IMR-90 (cell line): ENCODE measurements at regions not wholly inside any gene's neighbourhood (a gene's known extent, or its start where the extent isn't known, plus 50 kb on each side); places are given as distances from the start of the nearest gene placed in this dataset.

Experiments
- ATAC-seq: fragments of 200-7000 bp; cut with Tn5 transposase; 2 replicates; pipeline ENCODE4 v1.9.1; 2020; ENCODE audit warnings: low read depth, mild to moderate bottlenecking, moderate library complexity
- BruUV-seq: library from RNA; stranded (reverse); fragments of 400-500 nt; replicated peaks from 2 replicates; lab custom pipeline; 2021; lab: Mats Ljungman, UMichigan
- CTCF ChIA-PET: fragments of 300-600 bp; formaldehyde crosslinking; extraction: SDS; loops from one replicate; lab custom pipeline; 2021; ENCODE audit warnings: antibody characterized with exemption; lab: Yijun Ruan, JAX
- POLR2A ChIA-PET: fragments of 300-600 bp; sonication (Branson Sonifier 250); formaldehyde crosslinking; loops from one replicate; lab custom pipeline; 2022; ENCODE audit warnings: antibody characterized with exemption; ENCODE audit not compliant: unreplicated experiment; lab: Charles Lee
- DNase-seq: peaks from one replicate; pipeline ENCODE4 v3.0.0; 2013
- H2AFZ ChIP-seq: replicated peaks from 2 replicates; pipeline ENCODE3; 2013; ENCODE audit warnings: low read length, mild to moderate bottlenecking; ENCODE audit not compliant: poor library complexity
- H2AK5ac ChIP-seq: 2 replicates; pipeline ENCODE4 v1.6.1; 2013; ENCODE audit warnings: low read depth, low read length, inconsistent platforms
- H2AK9ac ChIP-seq: replicated peaks from 2 replicates; pipeline ENCODE3; 2013; ENCODE audit warnings: mild to moderate bottlenecking, low read depth, low read length, moderate library complexity; ENCODE audit not compliant: poor library complexity
- H2BK120ac ChIP-seq: 2 replicates; pipeline ENCODE4 v1.6.1; 2013; ENCODE audit warnings: low read depth, low read length, inconsistent platforms
- H2BK15ac ChIP-seq: 3 replicates; pipeline ENCODE4 v1.6.1; 2013; ENCODE audit warnings: low read depth, low read length, inconsistent platforms
- H2BK20ac ChIP-seq: 2 replicates; pipeline ENCODE4 v1.6.1; 2013; ENCODE audit warnings: low read depth, mild to moderate bottlenecking, inconsistent platforms, low read length, moderate library complexity
- H2BK5ac ChIP-seq: 2 replicates; pipeline ENCODE4 v1.6.1; 2013; ENCODE audit warnings: mild to moderate bottlenecking, low read depth, low read length, inconsistent platforms; ENCODE audit not compliant: poor library complexity, severe bottlenecking
- H3K14ac ChIP-seq: replicated peaks from 2 replicates; pipeline ENCODE4 v1.6.1; 2013; ENCODE audit warnings: low read depth, low read length, inconsistent platforms
- H3K18ac ChIP-seq: 2 replicates; pipeline ENCODE4 v1.6.1; 2013; ENCODE audit warnings: low read depth, low read length, control low read depth
- H3K23ac ChIP-seq: 2 replicates; pipeline ENCODE4 v1.6.1; 2013; ENCODE audit warnings: low read depth, low read length, inconsistent platforms
- H3K27ac ChIP-seq: 2 replicates; pipeline ENCODE4 v1.5.1; 2013; ENCODE audit warnings: mild to moderate bottlenecking, control low read depth, low read length; ENCODE audit not compliant: insufficient read depth
- H3K27me3 ChIP-seq: 2 replicates; pipeline ENCODE4 v1.6.1; 2013; ENCODE audit warnings: low read length; ENCODE audit not compliant: control insufficient read depth, insufficient read depth
- H3K36me3 ChIP-seq: 2 replicates; pipeline ENCODE4 v1.6.1; 2013; ENCODE audit warnings: low read length, mixed read lengths; ENCODE audit not compliant: control insufficient read depth, insufficient read depth
- H3K4ac ChIP-seq: 2 replicates; pipeline ENCODE4 v1.6.1; 2013; ENCODE audit warnings: low read depth, low read length, inconsistent platforms
- H3K4me1 ChIP-seq: 2 replicates; pipeline ENCODE4 v1.6.1; 2013; ENCODE audit warnings: low read length, mixed read lengths; ENCODE audit not compliant: control insufficient read depth, insufficient read depth
- H3K4me2 ChIP-seq: 2 replicates; pipeline ENCODE4 v1.6.1; 2013; ENCODE audit warnings: low read depth, mild to moderate bottlenecking, control low read depth, low read length, moderate library complexity
- H3K4me3 ChIP-seq: 2 replicates; pipeline ENCODE4 v1.5.1; 2013; ENCODE audit warnings: low read depth, mild to moderate bottlenecking, control low read depth, low read length, moderate library complexity; ENCODE audit not compliant: insufficient read depth
- H3K56ac ChIP-seq: 2 replicates; pipeline ENCODE4 v1.6.1; 2013; ENCODE audit warnings: low read length, inconsistent platforms; ENCODE audit not compliant: insufficient read depth; ENCODE audit errors: extremely low read depth
- H3K79me1 ChIP-seq, 2 experiments: 2 replicates each; pipeline ENCODE4 v1.6.1; 2013; ENCODE audit warnings: low read length in 2 of 2, inconsistent platforms in 1 of 2, low read depth in 1 of 2
- H3K9ac ChIP-seq: 2 replicates; pipeline ENCODE4 v1.6.1; 2013; ENCODE audit warnings: low read depth, low read length, control low read depth
- H3K9me1 ChIP-seq: 2 replicates; pipeline ENCODE4 v1.6.1; 2013; ENCODE audit warnings: low read length, inconsistent platforms; ENCODE audit not compliant: insufficient read depth
- H3K9me3 ChIP-seq: 2 replicates; pipeline ENCODE4 v1.6.1; 2013; ENCODE audit warnings: low read length; ENCODE audit not compliant: control insufficient read depth, insufficient read depth
- H4K20me1 ChIP-seq: 2 replicates; pipeline ENCODE4 v1.6.1; 2013; ENCODE audit warnings: low read length, inconsistent platforms; ENCODE audit not compliant: insufficient read depth
- H4K5ac ChIP-seq: 2 replicates; pipeline ENCODE4 v1.6.1; 2013; ENCODE audit warnings: mild to moderate bottlenecking, low read depth, low read length, control low read depth
- H4K8ac ChIP-seq, 2 experiments: 2 replicates each; pipeline ENCODE4 v1.6.1; 2013; ENCODE audit warnings: low read depth in 2 of 2, low read length in 2 of 2, control low read depth in 1 of 2, inconsistent platforms in 1 of 2
- H4K91ac ChIP-seq: 2 replicates; pipeline ENCODE4 v1.6.1; 2013; ENCODE audit warnings: low read depth, low read length, inconsistent platforms; ENCODE audit not compliant: insufficient read depth
- BHLHE40 ChIP-seq: fragments of 150-350 bp; IDR thresholded peaks from 2 replicates; pipeline ENCODE4 v1.6.1; 2016; ENCODE audit warnings: mild to moderate bottlenecking, low read depth, low read length
- CEBPB ChIP-seq: IDR thresholded peaks from 2 replicates; pipeline ENCODE4 v1.6.1; 2012; ENCODE audit warnings: low read depth, low read length, improper control_type of control experiment
- CHD1 ChIP-seq: IDR thresholded peaks from 2 replicates; pipeline ENCODE4 v1.6.1; 2012; ENCODE audit warnings: low read depth, low read length, improper control_type of control experiment
- FOS ChIP-seq: fragments of 150-350 bp; IDR thresholded peaks from 2 replicates; pipeline ENCODE4 v1.6.1; 2016; ENCODE audit warnings: low read depth, low read length
- MAFK ChIP-seq: IDR thresholded peaks from 2 replicates; pipeline ENCODE4 v1.6.1; 2012; ENCODE audit warnings: low read depth, low read length, improper control_type of control experiment
- MAZ ChIP-seq: IDR thresholded peaks from 2 replicates; pipeline ENCODE4 v1.6.1; 2012; ENCODE audit warnings: low read depth, mild to moderate bottlenecking, low read length, improper control_type of control experiment, moderate library complexity, borderline replicate concordance
- MXI1 ChIP-seq: IDR thresholded peaks from 2 replicates; pipeline ENCODE4 v1.6.1; 2012; ENCODE audit warnings: low read depth, mild to moderate bottlenecking, low read length, moderate library complexity, borderline replicate concordance
- NFE2L2 ChIP-seq: fragments of 150-350 bp; IDR thresholded peaks from 2 replicates; pipeline ENCODE4 v1.6.1; 2016; ENCODE audit warnings: low read depth, mild to moderate bottlenecking, low read length
- RAD21 ChIP-seq: IDR thresholded peaks from 2 replicates; pipeline ENCODE4 v1.6.1; 2012; ENCODE audit warnings: low read length, improper control_type of control experiment
- RCOR1 ChIP-seq: IDR thresholded peaks from 2 replicates; pipeline ENCODE4 v1.6.1; 2012; ENCODE audit warnings: mild to moderate bottlenecking, low read length, improper control_type of control experiment; ENCODE audit not compliant: insufficient replicate concordance
- RFX5 ChIP-seq: IDR thresholded peaks from 2 replicates; pipeline ENCODE4 v1.8.0; 2012; ENCODE audit warnings: low read depth, mild to moderate bottlenecking, low read length, moderate library complexity
- SMC3 ChIP-seq: fragments of 150-350 bp; IDR thresholded peaks from 2 replicates; pipeline ENCODE4 v1.6.1; 2016; ENCODE audit warnings: low read depth, mild to moderate bottlenecking, antibody characterized with exemption, low read length, moderate library complexity
- dilution Hi-C: fragments of 300-500 bp; cut with HindIII; formaldehyde crosslinking; loops from one replicate; pipeline ENCODE4 v1.14.3; 2018; ENCODE audit warnings: low sequenced_read_pairs; ENCODE audit not compliant: unreplicated experiment
- in situ Hi-C: fragments of 300-500 bp; cut with MboI; formaldehyde crosslinking; loops from 3 replicates; pipeline ENCODE4 v1.14.3; 2019; ENCODE audit warnings: low sequenced_read_pairs, inconsistent platforms, mixed read lengths
- intact Hi-C: fragments of 100-400 bp; cut with micrococcal nuclease; formaldehyde crosslinking; loops from 2 replicates; pipeline ENCODE4 v1.10.0; 2022
- TF ChIP-seq, protein P1 (sequence below): conservative IDR thresholded peaks from 2 replicates; pipeline ENCODE4 v1.5.1; 2012; ENCODE audit warnings: mild to moderate bottlenecking, low read depth, low read length, improper control_type of control experiment
- TF ChIP-seq, protein P2 (sequence below): fragments of 150-350 bp; IDR thresholded peaks from 2 replicates; pipeline ENCODE4 v1.6.1; 2016; ENCODE audit warnings: low read depth, mild to moderate bottlenecking, low read length, moderate library complexity, borderline replicate concordance
- TF ChIP-seq, protein P3 (sequence below): fragments of 150-350 bp; IDR thresholded peaks from 2 replicates; pipeline ENCODE4 v1.6.1; 2017; ENCODE audit warnings: mild to moderate bottlenecking, antibody characterized with exemption, low read length, low read depth

DNA sequence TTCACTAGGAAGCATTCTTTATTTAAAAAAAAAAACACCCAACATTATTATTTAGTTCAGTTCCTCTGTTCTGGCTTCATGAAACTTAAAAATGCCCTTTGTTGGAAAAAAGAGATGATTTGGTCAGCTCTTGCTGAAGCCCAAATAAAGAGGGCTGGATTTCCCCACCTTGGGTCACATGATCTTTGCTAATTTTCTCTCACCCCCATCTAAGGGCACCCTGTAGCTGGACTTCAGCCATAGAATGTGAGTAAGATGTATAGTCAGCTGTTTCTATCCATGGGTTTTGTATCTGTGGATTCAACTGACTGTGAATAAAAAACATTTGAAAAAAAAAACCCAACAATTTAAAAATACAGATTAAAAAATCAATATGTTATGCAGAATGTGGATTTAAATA, 213.9 kb upstream of the SULF2 start:
- no peak overlapping the region for H3K14ac ChIP-seq
- H3K9me3 ChIP-seq: peaks cover 7% of the 10 kb centered on the region
- TF ChIP-seq RFX5 (no peak), NFE2L2 (no peak), MXI1 (no peak), FOS (no peak), CHD1 (no peak), RCOR1 (no peak), BHLHE40 (no peak), RAD21 (no peak), MAZ (no peak), MAFK (no peak), CEBPB (no peak), SMC3 (no peak)
- TF ChIP-seq, protein P1, sequence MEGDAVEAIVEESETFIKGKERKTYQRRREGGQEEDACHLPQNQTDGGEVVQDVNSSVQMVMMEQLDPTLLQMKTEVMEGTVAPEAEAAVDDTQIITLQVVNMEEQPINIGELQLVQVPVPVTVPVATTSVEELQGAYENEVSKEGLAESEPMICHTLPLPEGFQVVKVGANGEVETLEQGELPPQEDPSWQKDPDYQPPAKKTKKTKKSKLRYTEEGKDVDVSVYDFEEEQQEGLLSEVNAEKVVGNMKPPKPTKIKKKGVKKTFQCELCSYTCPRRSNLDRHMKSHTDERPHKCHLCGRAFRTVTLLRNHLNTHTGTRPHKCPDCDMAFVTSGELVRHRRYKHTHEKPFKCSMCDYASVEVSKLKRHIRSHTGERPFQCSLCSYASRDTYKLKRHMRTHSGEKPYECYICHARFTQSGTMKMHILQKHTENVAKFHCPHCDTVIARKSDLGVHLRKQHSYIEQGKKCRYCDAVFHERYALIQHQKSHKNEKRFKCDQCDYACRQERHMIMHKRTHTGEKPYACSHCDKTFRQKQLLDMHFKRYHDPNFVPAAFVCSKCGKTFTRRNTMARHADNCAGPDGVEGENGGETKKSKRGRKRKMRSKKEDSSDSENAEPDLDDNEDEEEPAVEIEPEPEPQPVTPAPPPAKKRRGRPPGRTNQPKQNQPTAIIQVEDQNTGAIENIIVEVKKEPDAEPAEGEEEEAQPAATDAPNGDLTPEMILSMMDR: no peak
- TF ChIP-seq, protein P2, sequence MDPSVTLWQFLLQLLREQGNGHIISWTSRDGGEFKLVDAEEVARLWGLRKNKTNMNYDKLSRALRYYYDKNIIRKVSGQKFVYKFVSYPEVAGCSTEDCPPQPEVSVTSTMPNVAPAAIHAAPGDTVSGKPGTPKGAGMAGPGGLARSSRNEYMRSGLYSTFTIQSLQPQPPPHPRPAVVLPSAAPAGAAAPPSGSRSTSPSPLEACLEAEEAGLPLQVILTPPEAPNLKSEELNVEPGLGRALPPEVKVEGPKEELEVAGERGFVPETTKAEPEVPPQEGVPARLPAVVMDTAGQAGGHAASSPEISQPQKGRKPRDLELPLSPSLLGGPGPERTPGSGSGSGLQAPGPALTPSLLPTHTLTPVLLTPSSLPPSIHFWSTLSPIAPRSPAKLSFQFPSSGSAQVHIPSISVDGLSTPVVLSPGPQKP: no peak
- TF ChIP-seq, protein P3, sequence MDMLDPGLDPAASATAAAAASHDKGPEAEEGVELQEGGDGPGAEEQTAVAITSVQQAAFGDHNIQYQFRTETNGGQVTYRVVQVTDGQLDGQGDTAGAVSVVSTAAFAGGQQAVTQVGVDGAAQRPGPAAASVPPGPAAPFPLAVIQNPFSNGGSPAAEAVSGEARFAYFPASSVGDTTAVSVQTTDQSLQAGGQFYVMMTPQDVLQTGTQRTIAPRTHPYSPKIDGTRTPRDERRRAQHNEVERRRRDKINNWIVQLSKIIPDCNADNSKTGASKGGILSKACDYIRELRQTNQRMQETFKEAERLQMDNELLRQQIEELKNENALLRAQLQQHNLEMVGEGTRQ: no peak
- dilution Hi-C loops (no loop called here), intact Hi-C loops (no loop called here), in situ Hi-C loops (no loop called here)
- no peak overlapping the region for H3K4me3 ChIP-seq
- H3K4me2 ChIP-seq: no peak overlapping the region
- no peaks in the 10 kb centered on the region for H3K27me3 ChIP-seq
- no peak overlapping the region for H3K18ac ChIP-seq
- H2BK120ac ChIP-seq: no peak overlapping the region
- H2AK9ac ChIP-seq: no peak overlapping the region
- no peaks in the 10 kb centered on the region for H3K36me3 ChIP-seq
- H3K4me1 ChIP-seq: no peaks in the 10 kb centered on the region
- H2BK15ac ChIP-seq: no peak overlapping the region
- no peak overlapping the region for H3K56ac ChIP-seq
- H2AK5ac ChIP-seq: no peak overlapping the region
- no peak overlapping the region for H4K5ac ChIP-seq
- no peak for DNase-seq
- no peak overlapping the region for H3K23ac ChIP-seq
- no peak overlapping the region for H2BK20ac ChIP-seq
- H3K27ac ChIP-seq: no peak overlapping the region
- no peak overlapping the region for H4K91ac ChIP-seq
- ChIA-PET POLR2A (no interaction called here), CTCF (no interaction called here)
- H2AFZ ChIP-seq: no peak overlapping the region
- H4K8ac ChIP-seq: no peak overlapping the region
- H3K9ac ChIP-seq: no peak overlapping the region
- no peaks in the 10 kb centered on the region for H3K79me1 ChIP-seq
- no peak overlapping the region for H3K4ac ChIP-seq
- no peak for ATAC-seq
- no peak overlapping the region for H2BK5ac ChIP-seq
- no peaks in the 10 kb centered on the region for H3K9me1 ChIP-seq
- no peaks in the 10 kb centered on the region for H4K20me1 ChIP-seq
- BruUV-seq: no TSS peak
